Left ventricle myocardium inferior (tissue), 1 donor: ENCODE measurements at regions not wholly inside any gene's neighbourhood (a gene's known extent, or its start where the extent isn't known, plus 50 kb on each side); places are given as distances from the start of the nearest gene placed in this dataset.

Source experiments
- DNase-seq: peaks from one replicate; pipeline ENCODE4 v3.0.0-alpha.2; 2020
- H3K27ac ChIP-seq: fragments of 200-600 bp; replicated peaks from 2 replicates; pipeline ENCODE4 v1.8.0; 2021
- H3K27me3 ChIP-seq: fragments of 200-600 bp; 2 replicates; pipeline ENCODE4 v1.8.0; 2021; ENCODE audit warnings: low read depth
- H3K36me3 ChIP-seq: fragments of 200-600 bp; 2 replicates; pipeline ENCODE4 v1.8.0; 2021
- H3K4me1 ChIP-seq: fragments of 200-600 bp; 2 replicates; pipeline ENCODE4 v1.8.0; 2021
- H3K4me3 ChIP-seq: fragments of 200-600 bp; 2 replicates; pipeline ENCODE4 v1.8.0; 2021; ENCODE audit warnings: mild to moderate bottlenecking, moderate library complexity
- H3K9me3 ChIP-seq: fragments of 200-600 bp; replicated peaks from 2 replicates; pipeline ENCODE4 v1.8.0; 2021
- CTCF ChIP-seq: fragments of 200-600 bp; IDR thresholded peaks from 2 replicates; pipeline ENCODE4 v1.8.0; 2021; ENCODE audit warnings: antibody characterized with exemption, mild to moderate bottlenecking, borderline replicate concordance
- intact Hi-C: fragments of 100-400 bp; cut with micrococcal nuclease; formaldehyde crosslinking; loops from one replicate; pipeline ENCODE4 v1.11.0; 2022
- donor health status: DM: no; HTN: yes; CAD: no; lungs with severe emphysema.

DNA sequence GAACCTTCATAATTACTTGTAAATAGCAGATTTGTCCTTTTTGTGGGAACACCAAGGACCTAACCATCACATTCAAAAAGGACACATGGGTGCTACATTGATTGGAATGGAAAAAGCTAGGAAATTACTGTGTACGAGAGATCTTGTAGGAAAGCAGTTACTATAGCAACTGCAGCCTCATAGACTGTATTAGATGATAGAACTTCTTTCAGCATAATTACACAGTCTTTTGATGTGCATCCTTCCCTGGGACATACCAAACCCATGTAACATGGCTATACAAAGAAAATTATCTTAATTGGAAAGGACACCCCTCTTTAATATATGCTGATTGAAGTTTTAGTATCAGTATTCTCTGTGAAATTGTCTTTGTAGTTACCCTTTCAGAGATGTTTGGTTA is 130.7 kb upstream of the CTSO start:
- no peak overlapping the region for H3K4me3 ChIP-seq
- intact Hi-C loops: no loop called here
- H3K27ac ChIP-seq: no peak overlapping the region
- no peaks in the 10 kb centered on the region for H3K27me3 ChIP-seq
- no peaks in the 10 kb centered on the region for H3K4me1 ChIP-seq
- TF ChIP-seq CTCF: no peak
- no peaks in the 10 kb centered on the region for H3K36me3 ChIP-seq
- H3K9me3 ChIP-seq: peaks cover 4% of the 10 kb centered on the region
- no peak for DNase-seq

DNA sequence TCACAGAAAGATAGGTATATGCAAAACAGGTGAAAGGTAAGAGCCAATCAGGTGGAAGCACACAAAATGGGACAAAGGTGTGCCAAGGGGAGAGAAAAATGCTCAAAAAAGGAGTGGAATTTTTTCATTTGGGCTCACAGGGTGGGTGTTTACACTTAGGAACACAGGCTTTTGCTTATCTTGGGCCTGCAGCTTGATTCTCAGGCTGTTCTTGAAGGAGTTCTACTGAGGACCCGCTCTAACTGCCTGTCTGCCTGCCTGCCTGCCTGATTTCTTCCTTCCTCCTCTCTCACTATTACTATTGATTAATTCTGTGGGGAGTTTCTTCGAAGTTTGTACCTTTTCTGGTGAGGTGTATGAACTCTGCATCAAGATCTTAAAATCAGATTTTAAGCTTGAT is 120.3 kb upstream of the CTSO start:
- Histone ChIP-seq H3K27me3 (no peaks in the 10 kb centered on the region), H3K9me3 (peaks cover 56% of the 10 kb centered on the region), H3K4me3 (no peak overlapping the region), H3K27ac (no peak overlapping the region), H3K36me3 (no peaks in the 10 kb centered on the region), H3K4me1 (no peaks in the 10 kb centered on the region)
- intact Hi-C loops: no loop called here
- no peak for DNase-seq
- no peak for TF ChIP-seq CTCF

- H3K4me1 ChIP-seq: no peaks in the 10 kb centered on the region
- no peaks in the 10 kb centered on the region for H3K36me3 ChIP-seq
- DNase-seq: no peak
- no peaks in the 10 kb centered on the region for H3K27me3 ChIP-seq
- H3K27ac ChIP-seq: no peak overlapping the region
- H3K9me3 ChIP-seq: no peaks in the 10 kb centered on the region
- H3K4me3 ChIP-seq: no peak overlapping the region
- intact Hi-C loops: no loop called here
- no peak for TF ChIP-seq CTCF
These were observed 107.0 kb upstream of the CTSO start for GRCh38 chr4:156060661-156061060.

DNA sequence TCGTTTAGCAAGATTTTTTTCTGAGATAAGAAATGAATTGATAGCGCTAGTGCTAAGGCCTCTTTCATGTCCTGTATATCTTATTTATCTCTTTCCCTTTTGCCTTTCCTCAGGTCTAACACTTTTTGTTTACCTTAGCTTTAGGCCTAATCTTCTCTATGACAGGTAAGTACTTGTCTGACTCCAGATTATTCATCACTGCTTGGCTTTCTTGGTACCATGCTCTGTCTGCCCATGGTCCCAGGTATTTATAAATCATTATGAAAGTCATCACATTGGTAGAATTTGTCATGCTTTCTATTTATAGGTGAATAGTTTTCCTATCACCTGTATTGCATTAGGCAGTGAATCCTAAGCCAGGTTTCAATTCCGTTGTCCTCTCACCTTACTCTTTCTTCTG is 99.5 kb upstream of the CTSO start:
- no peaks in the 10 kb centered on the region for H3K27me3 ChIP-seq
- DNase-seq: no peak
- no peak for TF ChIP-seq CTCF
- H3K9me3 ChIP-seq: no peaks in the 10 kb centered on the region
- no peak overlapping the region for H3K4me3 ChIP-seq
- no peak overlapping the region for H3K27ac ChIP-seq
- intact Hi-C loops: no loop called here
- H3K36me3 ChIP-seq: no peaks in the 10 kb centered on the region
- H3K4me1 ChIP-seq: no peaks in the 10 kb centered on the region

DNA sequence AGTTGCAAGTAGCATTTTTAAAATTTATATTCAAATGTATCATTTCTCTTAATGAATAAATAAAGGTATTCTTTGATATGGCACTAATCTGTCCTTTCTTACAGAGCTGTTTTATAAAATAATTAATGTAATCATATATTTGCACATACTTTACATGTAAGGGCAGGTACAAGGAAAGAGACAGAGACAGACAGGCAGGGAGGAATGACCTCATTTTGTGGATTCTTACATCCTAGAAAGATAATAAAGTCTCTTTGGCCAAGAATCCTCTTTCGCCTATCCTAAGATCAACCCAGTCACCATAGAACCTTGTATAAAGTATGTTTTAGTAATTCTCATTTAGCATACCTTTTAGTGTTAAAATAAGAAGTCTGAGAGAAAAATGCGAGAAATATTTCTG is 98.5 kb upstream of the CTSO start:
- Histone ChIP-seq H3K9me3 (no peaks in the 10 kb centered on the region), H3K27ac (no peak overlapping the region), H3K4me1 (no peaks in the 10 kb centered on the region), H3K27me3 (no peaks in the 10 kb centered on the region), H3K36me3 (no peaks in the 10 kb centered on the region), H3K4me3 (no peak overlapping the region)
- DNase-seq: no peak
- intact Hi-C loops: no loop called here
- TF ChIP-seq CTCF: no peak

DNA sequence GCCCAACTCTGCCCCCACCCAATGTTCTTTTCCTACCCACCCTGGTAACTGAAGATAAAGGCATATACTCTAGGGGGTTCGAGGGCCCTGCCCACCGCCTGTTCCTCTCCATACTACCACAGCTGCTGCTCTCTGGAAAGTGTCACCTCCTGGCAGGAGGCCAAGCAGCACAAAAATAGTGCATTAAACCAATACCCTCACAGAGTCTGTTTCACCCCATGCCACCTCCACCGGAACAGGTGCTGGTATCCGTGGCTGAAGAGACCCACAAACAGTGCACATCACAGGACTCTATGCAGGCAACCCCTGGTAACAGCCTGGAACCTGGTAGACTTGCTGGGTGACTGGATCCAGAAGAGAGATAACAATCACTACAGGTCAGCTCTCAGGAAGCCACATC is 85.1 kb upstream of the CTSO start:
- H3K27me3 ChIP-seq: no peaks in the 10 kb centered on the region
- intact Hi-C loops: no loop called here
- H3K4me1 ChIP-seq: no peaks in the 10 kb centered on the region
- no peak for TF ChIP-seq CTCF
- H3K36me3 ChIP-seq: no peaks in the 10 kb centered on the region
- no peak overlapping the region for H3K27ac ChIP-seq
- DNase-seq: no peak
- no peak overlapping the region for H3K4me3 ChIP-seq
- H3K9me3 ChIP-seq: peaks cover 9% of the 10 kb centered on the region
